ENCODE measurements at regions not wholly inside any gene's neighbourhood (a gene's known extent, or its start where the extent isn't known, plus 50 kb on each side); places are given as distances from the start of the nearest gene placed in this dataset.

DNA sequence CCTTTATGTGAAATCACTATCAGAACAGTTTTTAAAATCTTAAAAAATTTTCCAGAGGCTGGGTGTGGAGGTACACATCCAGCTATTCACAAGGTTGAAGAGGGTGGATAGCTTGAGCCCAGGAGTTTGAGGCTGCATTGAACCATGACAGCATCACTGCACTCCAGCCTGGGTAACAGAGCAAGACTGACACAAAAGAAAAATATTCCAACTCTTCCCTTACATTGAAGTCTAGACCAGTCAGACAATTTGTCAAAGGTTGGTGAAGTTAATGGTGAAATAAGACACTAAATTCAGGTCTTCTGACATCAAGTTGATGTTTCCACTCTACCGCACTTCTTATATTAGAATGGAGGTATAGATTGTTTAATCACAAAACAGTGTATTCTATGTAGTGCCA, 52.8 kb downstream of the HYCC2 start:
- intact Hi-C loops (cut with micrococcal nuclease) = loop anchor here in 1 of 2 donors (5.0 kb wide), 1 partner anchor 34 kb away; no protein-coding TSS in a partner anchor
- no peak for ATAC-seq
- Mint-ChIP-seq H3K27me3 (no peaks in the 10 kb centered on the region), H3K4me3 (no peak overlapping the region), H3K4me1 (peaks cover 0 to 12% (median 4%) of the 10 kb centered on the region in 7 donors), H3K36me3 (peaks cover 4 to 34% (median 12%) of the 10 kb centered on the region in 5 donors), H3K27ac (no peak overlapping the region), H3K9me3 (no peaks in the 10 kb centered on the region)
- H3K4me1 ChIP-seq (ENCODE audit: control insufficient read depth in 2 of 2, insufficient read depth in 2 of 2, low read length in 2 of 2) = no peaks in the 10 kb centered on the region
- no peak overlapping the region for H3K4me3 ChIP-seq (ENCODE audit: low read length)
- H3K27me3 ChIP-seq (ENCODE audit: control insufficient read depth in 2 of 2, insufficient read depth in 2 of 2, low read length in 2 of 2) = no peaks in the 10 kb centered on the region
- DNase-seq = no peak
- peaks cover 0 to 16% (median 0%) of the 10 kb centered on the region in 3 experiments for H3K36me3 ChIP-seq (ENCODE audit: control insufficient read depth in 2 of 3, insufficient read depth in 3 of 3, low read length in 3 of 3)
- H3K27ac ChIP-seq (ENCODE audit: low read depth, low read length) = no peak overlapping the region
- ChIA-PET POLR2A (interaction anchor here (0.8 kb wide), 1 partner anchor 53 kb away, joined by 3 read pairs; the partner anchor contains the start of genes HYCC2 and NDUFB3), CTCF (interaction anchor here (0.6 kb wide), 1 partner anchor 1163 kb away, joined by 3 read pairs; no protein-coding TSS in a partner anchor)
- H3K9me3 ChIP-seq (ENCODE audit: control insufficient read depth in 2 of 3, low read length in 3 of 3) = no peaks in the 10 kb centered on the region

DNA sequence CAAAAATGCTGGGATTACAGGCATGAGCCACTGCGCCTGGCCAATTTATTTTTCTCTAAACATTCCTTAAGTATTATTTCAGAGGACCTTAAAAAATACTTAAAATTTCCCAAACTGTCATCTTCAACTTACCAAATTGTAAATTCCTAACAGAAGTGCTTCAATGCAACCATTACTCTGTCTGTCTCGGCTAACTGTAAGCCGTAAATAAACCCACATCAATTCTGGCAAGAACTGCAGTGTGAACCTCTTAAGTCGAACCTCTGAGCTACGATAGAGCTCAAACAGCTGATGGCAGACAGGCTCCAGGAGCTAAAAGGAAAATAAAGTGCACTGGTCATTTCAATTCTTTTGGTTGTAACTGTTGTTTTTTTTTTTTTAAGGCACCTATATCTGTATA, 53.4 kb upstream of the ORC2 start:
- CTCF ChIA-PET = interaction anchor here (0.6 kb wide), 1 partner anchor 24 kb away, joined by 3 read pairs; no protein-coding TSS in a partner anchor
- H3K4me3 Mint-ChIP-seq = no peak overlapping the region

More for the DNA sequence above, 53.4 kb upstream of the ORC2 start:
- no peak overlapping the region for H3K27ac Mint-ChIP-seq
- no peaks in the 10 kb centered on the region for H3K27me3 ChIP-seq (ENCODE audit: control insufficient read depth in 2 of 2, insufficient read depth in 2 of 2, low read length in 2 of 2)
- H3K4me3 ChIP-seq (ENCODE audit: low read length) = no peak overlapping the region
- H3K27me3 Mint-ChIP-seq = no peaks in the 10 kb centered on the region
- no peaks in the 10 kb centered on the region for H3K9me3 ChIP-seq (ENCODE audit: control insufficient read depth in 2 of 3, low read length in 3 of 3)
- H3K36me3 Mint-ChIP-seq = peaks cover 4 to 33% (median 12%) of the 10 kb centered on the region in 5 donors
- no peak overlapping the region for H3K27ac ChIP-seq (ENCODE audit: low read depth, low read length)
- ATAC-seq (no peak), DNase-seq (no peak)
- POLR2A ChIA-PET = no interaction called here
- H3K9me3 Mint-ChIP-seq = no peaks in the 10 kb centered on the region
- no peaks in the 10 kb centered on the region for H3K4me1 ChIP-seq (ENCODE audit: control insufficient read depth in 2 of 2, insufficient read depth in 2 of 2, low read length in 2 of 2)
- peaks cover 0 to 17% (median 0%) of the 10 kb centered on the region in 3 experiments for H3K36me3 ChIP-seq (ENCODE audit: control insufficient read depth in 2 of 3, insufficient read depth in 3 of 3, low read length in 3 of 3)
- peaks cover 0 to 8% (median 3%) of the 10 kb centered on the region in 7 donors for H3K4me1 Mint-ChIP-seq
- intact Hi-C loops (cut with micrococcal nuclease) = loop anchor here in 1 of 2 donors (5.0 kb wide), 1 partner anchor 35 kb away; no protein-coding TSS in a partner anchor

Data from naive thymus-derived CD4-positive, alpha-beta T cell (primary cell).